H7 (cell line): ENCODE measurements at regions not wholly inside any gene's neighbourhood (a gene's known extent, or its start where the extent isn't known, plus 50 kb on each side); places are given as distances from the start of the nearest gene placed in this dataset.
"Not testable (repeated sequence)": the region's sequence is repeated elsewhere in the genome, so short reads cannot be mapped to it uniquely, and the experiment has no call there.

ENCODE experiments used
- DNase-seq: peaks from one replicate; pipeline ENCODE4 v3.0.0; 2012
- H3K27me3 ChIP-seq: 2 replicates; pipeline ENCODE4 v1.6.0; 2011; ENCODE audit warnings: mild to moderate bottlenecking, low read length; ENCODE audit not compliant: control insufficient read depth, insufficient read depth
- H3K36me3 ChIP-seq: replicated peaks from 2 replicates; pipeline ENCODE4 v1.5.1; 2011; ENCODE audit warnings: low read length; ENCODE audit not compliant: control insufficient read depth, insufficient read depth
- H3K4me3 ChIP-seq: 2 replicates; pipeline ENCODE4 v1.5.1; 2011; ENCODE audit warnings: low read depth, mild to moderate bottlenecking, control low read depth, low read length, moderate library complexity; ENCODE audit not compliant: insufficient read depth

DNA sequence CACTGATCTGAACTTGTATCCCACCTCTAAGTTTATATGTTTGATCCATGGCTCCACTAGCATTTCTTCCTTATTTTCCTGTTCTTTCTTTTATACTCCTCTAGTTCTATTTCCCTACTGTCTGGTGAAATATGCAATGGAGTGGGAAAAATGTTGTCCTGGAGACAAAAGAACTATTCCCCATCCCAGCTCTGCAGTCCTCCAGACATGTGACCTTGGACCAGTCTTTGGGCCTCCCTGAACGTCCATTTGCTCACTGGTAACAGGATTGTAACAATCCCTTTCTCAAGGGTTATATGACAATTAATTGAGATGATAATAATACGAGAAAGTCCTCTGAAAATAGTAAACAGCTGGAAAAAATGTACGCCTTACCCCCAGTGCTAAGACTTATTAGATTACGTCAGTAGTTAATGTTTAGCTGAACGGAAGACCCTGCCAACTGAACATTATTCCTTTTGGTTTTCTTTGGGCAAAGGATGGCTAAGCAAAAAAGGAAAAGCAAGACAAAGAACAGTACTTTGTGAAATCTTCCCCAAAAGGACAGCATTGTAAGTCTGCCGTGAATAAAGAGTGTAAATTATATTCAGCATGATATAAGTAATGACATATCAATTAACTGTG is 302.3 kb upstream of the PPARGC1A start:
- no peak for DNase-seq
- Histone ChIP-seq H3K27me3 (no peaks in the 10 kb centered on the region), H3K4me3 (no peak overlapping the region), H3K36me3 (no peaks in the 10 kb centered on the region)

DNA sequence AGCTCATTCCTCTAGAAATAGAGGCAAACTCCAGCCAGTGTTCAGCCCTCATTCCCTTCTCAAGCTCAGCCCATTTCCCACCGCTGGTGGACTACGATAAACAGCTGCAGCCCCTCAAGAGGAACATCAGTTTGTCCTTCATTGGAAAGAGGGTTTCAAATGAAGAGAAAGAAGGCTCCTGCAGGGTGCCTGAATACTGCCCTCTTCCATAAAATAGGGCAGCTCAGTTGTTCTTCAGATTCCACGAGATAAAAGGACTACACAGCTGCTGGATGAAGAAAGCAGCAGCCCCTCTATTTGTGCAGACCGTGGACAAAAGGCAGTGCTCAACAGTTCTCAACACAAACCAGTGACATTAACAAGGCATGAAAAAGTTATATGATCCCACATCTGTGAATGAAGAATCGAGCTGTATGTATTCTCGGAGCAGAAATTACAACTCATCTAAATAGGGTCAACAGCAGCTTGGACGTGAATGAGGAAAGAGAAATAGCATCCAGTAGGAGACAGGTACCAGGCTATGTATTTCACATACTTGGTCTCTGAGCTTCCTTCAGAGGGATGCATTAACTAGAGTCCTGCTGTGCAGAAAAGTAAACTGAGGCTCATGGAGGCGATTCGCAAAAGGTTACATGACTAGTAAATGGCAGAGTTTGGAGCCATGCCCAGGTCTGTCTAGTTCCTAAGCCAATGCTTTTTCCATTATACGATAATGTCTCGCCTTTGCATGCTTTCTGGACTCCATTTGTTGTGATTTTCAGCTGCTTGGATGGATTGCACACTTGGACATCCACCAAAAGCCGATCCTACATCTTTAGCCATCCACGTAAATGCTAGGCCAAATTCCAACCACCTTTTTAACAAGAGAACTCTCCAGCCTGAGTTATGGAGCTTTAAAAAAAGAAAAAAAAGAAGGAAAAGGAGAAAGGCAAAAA is 301.2 kb upstream of the PPARGC1A start:
- no peaks in the 10 kb centered on the region for H3K36me3 ChIP-seq
- H3K4me3 ChIP-seq, result no peak overlapping the region
- H3K27me3 ChIP-seq, result no peaks in the 10 kb centered on the region
- no peak for DNase-seq

DNA sequence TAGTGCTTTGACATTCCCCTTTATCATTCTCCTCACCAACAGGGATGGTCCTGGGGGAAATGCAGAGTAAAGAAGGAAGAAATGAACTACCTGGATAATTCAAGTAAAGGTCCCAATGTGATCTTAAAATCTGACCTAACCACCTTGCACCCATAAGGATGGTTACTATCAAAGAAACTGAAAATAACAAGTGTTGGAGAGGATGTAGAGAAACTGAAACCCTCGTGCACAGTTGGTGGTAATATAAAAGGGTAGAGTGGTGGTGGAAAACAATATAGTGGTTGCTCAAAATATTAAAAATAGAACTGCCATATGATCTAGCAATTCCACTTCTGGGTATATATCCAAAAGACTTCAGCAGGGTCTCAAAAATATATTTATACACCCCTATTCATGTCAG is 298.6 kb upstream of the PPARGC1A start:
- no peaks in the 10 kb centered on the region for H3K36me3 ChIP-seq
- no peak overlapping the region for H3K4me3 ChIP-seq
- no peaks in the 10 kb centered on the region for H3K27me3 ChIP-seq
- no peak for DNase-seq

DNA sequence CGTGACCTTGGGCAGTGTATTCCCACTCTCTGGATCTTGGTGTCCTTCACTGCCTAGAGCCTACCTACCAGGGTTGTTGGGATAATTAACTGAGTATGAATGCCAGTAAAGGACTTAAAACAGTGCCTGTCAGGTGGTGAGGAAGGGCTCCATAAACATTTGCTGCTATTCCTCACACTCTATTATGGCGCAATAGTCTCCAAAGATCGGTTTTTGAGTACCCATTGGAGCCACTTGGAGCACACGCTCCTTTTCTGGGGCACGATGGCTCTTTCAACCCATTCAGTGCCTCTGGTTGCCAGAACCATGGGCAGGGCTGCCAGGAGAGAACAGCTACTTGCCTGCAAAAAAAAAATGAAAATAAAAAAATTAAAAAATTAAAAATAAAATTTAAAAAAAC is 296.6 kb upstream of the PPARGC1A start:
- no peak for DNase-seq
- no peak overlapping the region for H3K4me3 ChIP-seq
- H3K36me3 ChIP-seq, result no peaks in the 10 kb centered on the region
- H3K27me3 ChIP-seq, result no peaks in the 10 kb centered on the region

DNA sequence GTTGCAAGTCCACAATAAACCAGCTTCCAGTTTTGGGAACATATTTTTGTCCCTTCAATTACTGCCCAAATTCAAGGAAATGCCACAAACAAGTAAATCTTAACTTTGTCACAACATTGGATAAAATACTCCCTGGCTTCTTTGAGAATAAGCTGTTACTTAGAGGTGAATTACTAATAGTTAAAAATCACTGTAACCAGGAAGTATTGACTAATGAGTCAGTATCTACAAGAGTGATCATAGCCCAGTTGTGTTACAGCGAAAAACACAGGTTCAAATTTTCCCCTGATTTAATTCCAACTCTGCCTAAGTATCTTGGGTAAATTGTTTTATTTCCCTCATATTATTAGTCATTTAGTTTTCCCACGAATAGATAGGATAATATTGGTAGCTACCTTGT is 291.2 kb upstream of the PPARGC1A start:
- no peaks in the 10 kb centered on the region for H3K27me3 ChIP-seq
- no peak overlapping the region for H3K4me3 ChIP-seq
- no peak for DNase-seq
- no peaks in the 10 kb centered on the region for H3K36me3 ChIP-seq

DNA sequence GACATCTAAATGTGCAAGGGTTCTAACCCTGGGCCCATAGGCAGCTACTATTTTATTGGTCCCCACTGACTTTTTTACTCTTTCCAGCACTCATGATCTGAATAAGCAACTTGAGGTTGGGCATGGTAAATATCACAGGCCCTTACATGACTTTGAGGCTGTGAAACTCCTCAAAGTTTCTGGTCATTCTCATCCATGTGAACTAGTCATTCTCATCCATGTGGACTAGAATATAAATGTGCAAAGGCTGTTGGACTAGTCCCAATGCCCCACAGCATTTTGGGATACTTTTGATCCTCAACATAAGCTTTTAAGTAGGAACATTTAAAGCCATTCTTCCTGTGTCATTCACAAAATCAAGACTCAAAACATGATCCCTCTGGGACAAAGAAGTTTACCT is 290.7 kb upstream of the PPARGC1A start:
- Histone ChIP-seq H3K4me3 (no peak overlapping the region), H3K36me3 (no peaks in the 10 kb centered on the region), H3K27me3 (no peaks in the 10 kb centered on the region)
- no peak for DNase-seq

DNA sequence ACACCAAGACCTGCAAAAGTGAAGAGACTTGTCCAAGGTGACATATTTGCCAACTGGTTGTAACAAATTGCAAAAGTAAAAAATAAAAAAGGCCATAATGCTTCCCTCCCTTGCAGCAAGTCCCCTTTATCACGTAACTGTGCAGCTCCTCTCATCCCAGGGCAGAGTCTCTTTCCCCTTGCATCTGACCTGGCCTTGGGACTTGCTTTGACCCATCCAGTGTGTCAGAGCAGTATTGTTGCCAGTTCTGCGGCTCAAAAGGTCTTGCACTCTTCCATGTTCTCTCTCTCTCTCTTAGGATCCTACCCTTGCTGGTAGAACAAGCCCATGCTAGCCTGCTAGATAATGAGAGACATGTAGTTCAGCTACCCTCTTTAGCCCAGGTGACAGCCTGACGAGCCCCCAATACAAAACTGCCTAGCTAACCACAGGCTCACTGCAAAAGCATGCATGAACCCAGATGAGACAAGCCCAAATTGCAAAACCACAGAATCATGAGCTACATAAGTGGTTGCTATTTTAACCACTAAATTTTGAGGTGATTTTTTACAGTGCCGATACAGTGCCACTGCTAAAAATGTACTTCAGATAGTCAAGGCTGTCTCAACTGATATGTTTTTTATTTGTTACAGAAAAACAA is 289.5 kb upstream of the PPARGC1A start:
- Histone ChIP-seq H3K36me3 (no peaks in the 10 kb centered on the region), H3K27me3 (no peaks in the 10 kb centered on the region), H3K4me3 (no peak overlapping the region)
- DNase-seq, result no peak

DNA sequence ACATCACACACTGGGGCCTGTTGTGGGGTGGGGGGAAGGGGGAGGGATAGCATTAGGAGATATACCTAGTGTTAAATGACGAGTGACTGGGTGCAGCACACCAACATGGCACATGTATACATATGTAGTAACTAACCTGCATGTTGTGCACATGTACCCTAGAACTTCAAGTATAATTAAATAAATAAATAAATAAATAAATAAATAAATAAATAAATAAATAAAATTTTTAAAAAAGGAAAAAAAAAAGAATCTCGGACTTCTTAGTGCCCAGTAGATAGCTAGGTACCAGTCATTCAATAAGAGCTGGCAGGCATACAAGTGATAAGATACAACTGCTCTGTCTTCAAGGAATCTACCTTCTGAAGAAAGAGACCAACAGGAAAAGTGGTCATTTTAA is 287.6 kb upstream of the PPARGC1A start:
- H3K36me3 ChIP-seq, DNase-seq, H3K4me3 ChIP-seq, H3K27me3 ChIP-seq: not testable (repeated sequence)

DNA sequence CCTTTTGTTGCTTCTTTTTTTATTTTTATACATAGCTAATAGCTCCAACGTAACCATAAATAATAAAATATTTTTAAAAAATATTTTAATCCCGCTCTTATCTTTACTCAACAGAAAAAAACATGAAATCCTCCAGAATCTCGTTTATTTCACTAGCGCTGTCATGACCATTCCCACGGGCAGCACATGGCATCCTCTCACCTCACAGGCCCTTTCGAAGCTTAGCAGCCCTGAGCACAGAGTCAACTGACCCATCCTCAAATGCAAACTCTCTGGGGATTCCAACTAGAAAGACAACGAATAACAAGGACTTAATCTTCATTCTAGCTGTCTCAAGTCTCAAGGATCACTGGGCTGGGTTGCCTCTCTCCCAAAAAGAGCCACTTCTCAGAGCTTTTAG is 285.9 kb upstream of the PPARGC1A start:
- H3K27me3 ChIP-seq, result no peaks in the 10 kb centered on the region
- no peak for DNase-seq
- H3K36me3 ChIP-seq, result no peaks in the 10 kb centered on the region
- no peak overlapping the region for H3K4me3 ChIP-seq

DNA sequence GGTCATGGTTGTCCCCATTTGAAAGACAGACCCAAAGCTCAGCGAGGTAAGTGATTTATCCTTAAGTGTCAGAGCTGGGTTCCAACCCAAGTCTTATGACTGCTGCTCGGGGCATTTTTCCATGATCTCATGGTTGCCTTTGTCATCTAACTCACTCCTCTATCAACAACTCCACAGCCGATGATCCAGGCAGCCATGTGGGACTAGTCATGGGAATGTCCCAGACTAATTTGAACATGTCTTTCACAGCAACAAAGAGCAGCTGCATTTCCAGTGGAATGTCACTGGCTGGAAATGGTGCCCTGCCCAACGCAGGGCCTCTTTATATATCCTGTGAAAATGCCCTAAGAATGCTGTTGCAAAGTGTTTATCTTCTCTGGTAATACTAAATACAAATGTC is 284.8 kb upstream of the PPARGC1A start:
- Histone ChIP-seq H3K4me3 (no peak overlapping the region), H3K27me3 (no peaks in the 10 kb centered on the region), H3K36me3 (no peaks in the 10 kb centered on the region)
- DNase-seq, result no peak

DNA sequence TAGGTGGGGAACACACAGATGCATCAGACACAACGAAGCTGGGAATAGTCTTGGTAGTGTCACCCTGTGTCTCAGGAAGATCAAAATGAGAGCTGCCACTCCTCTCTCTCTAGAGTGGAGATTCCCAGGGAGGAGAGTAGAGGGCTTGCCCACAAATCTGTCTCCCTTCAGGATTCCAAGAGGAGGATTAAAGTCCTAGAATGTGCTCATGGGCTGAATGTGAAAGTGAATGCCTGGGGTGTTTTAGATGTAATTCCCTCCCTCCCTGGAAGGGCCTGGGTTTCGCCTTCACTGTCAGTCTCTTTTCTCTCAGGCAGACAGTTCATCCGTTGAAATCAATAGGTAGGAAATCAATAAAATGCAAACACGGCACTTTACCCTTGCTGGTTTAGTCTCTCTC is 282.6 kb upstream of the PPARGC1A start:
- no peak for DNase-seq
- H3K36me3 ChIP-seq, result no peaks in the 10 kb centered on the region
- no peak overlapping the region for H3K4me3 ChIP-seq
- no peaks in the 10 kb centered on the region for H3K27me3 ChIP-seq

DNA sequence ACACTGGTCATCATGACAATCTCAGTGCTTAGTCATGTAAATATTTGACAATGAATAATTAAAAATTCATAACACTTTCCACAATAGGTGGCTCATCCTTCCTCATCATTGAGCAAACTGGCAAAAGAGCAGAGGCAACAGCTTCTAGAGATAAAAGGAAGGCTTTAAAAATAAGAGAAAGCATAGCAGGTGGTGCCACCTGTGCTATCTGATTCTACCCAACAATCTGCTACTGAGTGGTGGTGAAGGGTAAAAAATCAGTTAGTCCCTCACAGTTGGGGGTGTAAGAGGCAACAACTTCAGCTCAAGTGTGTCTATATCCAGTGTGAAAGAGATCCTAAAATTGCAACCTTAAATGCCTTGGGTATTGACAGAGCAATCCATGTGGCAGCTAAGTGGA is 280.1 kb upstream of the PPARGC1A start:
- H3K27me3 ChIP-seq, result no peaks in the 10 kb centered on the region
- DNase-seq, result no peak
- no peak overlapping the region for H3K4me3 ChIP-seq
- no peaks in the 10 kb centered on the region for H3K36me3 ChIP-seq

DNA sequence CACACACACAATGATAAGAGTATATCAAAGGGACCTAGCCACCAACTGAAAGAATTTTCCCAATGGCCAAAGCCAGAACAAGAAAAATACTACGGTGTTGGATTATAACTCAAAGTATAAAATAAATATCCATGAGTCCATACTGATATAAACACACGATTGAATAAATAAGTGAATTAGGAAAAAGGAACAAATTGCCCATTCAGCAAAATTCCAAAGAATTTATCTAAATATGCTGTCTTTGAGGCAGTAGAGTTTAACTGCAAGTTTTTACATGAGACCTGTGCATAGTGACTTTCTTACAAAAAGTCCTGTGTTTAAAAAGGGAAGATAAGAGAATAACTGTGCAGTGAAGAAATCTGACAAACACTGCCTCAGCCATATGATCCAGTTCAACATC is 278.8 kb upstream of the PPARGC1A start:
- H3K36me3 ChIP-seq, result no peaks in the 10 kb centered on the region
- no peaks in the 10 kb centered on the region for H3K27me3 ChIP-seq
- DNase-seq, result no peak
- H3K4me3 ChIP-seq, result no peak overlapping the region

DNA sequence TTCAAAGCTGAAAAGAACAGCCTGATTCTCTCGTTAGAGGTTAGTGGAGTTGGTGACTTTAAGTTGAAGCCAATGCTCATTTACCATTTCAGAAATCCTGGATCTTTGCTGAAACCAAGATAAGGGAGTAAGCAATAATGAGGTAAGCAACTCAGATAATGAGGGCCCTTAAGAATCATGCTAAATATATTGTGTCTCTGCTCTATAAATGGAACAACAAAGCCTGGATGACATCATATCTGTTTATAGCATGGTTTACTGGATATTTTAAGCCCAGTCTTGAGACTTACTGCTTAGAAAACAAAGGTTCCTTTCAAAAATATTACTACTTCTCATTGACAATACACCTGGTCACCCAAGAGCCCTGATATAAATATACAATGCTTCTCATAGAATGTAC is 276.7 kb upstream of the PPARGC1A start:
- H3K4me3 ChIP-seq, result no peak overlapping the region
- no peak for DNase-seq

DNA sequence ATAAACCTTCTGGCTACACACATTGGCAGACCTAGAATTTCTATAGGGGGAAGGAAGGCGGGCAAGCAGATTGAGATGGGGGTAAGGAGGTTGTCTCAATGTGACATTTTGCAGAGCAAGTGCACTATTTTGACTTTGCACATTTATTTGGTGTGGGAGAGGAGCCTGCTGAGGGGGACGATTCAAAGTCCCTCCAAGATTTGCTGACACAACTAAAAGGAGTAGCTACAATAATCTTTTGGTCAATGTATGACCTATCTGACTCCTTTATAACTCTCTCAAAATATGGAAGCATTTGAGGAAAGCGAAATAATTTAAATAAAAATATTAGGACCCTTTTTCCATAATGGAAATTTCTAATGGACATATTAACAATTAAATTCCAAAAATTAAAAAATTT is 274.9 kb upstream of the PPARGC1A start:
- Histone ChIP-seq H3K4me3 (no peak overlapping the region), H3K27me3 (no peaks in the 10 kb centered on the region), H3K36me3 (no peaks in the 10 kb centered on the region)
- DNase-seq, result no peak

More for the DNA sequence above, 276.7 kb upstream of the PPARGC1A start:
- H3K27me3 ChIP-seq, result no peaks in the 10 kb centered on the region
- H3K36me3 ChIP-seq, result no peaks in the 10 kb centered on the region
